GM18868 (cell line): ENCODE measurements at regions not wholly inside any gene's neighbourhood (a gene's known extent, or its start where the extent isn't known, plus 50 kb on each side); places are given as distances from the start of the nearest gene placed in this dataset.

Source experiments
- ATAC-seq: cut with Tn5 transposase; IDR thresholded peaks from one replicate; pipeline ENCODE4 v1.9.1; 2021; ENCODE audit warnings: mild to moderate bottlenecking, moderate library complexity; ENCODE audit not compliant: unreplicated experiment

DNA sequence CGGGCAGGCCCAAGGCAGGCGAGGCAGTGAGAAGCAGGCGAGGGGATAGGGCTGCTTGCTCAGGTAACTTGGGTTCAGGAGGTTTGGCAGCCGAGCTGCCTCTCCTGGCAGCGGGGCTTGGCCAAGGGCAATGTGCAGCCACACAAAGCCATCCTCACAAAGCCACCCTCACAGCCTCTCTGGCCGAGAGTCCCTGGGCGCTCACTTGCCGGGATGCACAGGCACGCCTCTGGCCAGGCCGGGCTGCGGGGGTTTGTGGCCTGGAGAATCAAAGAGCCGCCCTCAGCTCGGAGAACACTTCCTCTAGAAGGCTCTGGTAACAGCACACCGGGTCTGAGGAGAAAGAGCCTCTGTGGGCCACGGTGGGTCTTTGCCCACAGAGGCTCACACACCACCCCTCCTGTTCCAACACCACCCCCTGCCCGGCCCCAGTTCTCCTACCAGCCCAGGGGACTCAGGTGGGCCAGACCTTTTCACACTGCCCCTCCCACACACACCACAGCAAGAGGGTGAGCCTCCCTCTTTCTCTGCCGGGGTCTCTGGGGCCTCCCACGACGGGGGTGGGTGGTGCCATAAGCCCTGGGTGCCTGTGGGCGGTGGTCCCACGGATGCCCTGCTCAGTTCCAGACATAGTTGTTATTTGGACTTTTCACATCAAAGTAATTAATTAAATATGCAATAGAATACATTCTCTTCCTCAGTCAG is 186.9 kb downstream of the ZFP36L2 start:
- no peak for ATAC-seq

- no peak for ATAC-seq
Measured at GRCh38 chr2:43038696-43039094, 187.7 kb downstream of the ZFP36L2 start.

- no peak for ATAC-seq
Measured at GRCh38 chr2:43038034-43038695, 188.2 kb downstream of the ZFP36L2 start.

GRCh38 chr2:43035922-43036321 is 190.5 kb downstream of the ZFP36L2 start:
- ATAC-seq: no peak

DNA sequence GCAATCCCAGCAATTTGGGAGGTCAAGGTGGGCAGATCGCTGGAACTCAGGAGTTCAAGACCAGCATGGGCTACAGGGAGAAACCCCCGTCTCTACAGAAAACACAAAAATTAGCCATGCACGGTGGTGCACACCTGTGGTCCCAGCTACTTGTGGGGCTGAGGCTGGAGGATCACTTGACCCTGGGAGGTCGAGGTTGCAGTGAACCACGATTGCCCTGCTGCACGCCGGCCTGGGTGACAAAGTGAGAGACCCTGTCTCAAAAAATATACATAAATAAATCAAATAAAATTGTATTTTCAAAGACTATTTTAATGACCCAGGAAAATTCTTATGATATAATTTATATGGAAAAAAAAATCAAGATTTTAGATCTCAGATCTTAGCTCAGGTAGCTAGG is 191.5 kb downstream of the ZFP36L2 start:
- no peak for ATAC-seq

DNA sequence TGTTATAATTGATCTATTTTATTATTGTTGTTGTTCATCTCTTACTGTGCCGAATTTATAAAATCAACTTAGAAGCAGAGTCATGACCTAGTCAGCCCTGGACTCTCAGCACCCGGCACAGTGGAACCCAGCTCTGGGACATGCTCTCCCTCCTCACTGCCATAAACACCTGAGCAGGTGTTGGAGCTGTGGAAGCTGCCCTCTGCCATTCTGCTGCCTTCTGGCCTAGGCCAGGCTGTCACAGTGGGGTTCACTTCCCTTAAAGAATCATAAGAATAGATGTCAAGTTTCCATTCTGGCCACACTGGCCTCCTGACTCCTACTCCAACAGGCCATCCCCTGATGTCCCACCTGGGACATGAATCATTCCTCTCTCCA is 192.2 kb downstream of the ZFP36L2 start:
- ATAC-seq: no peak

DNA sequence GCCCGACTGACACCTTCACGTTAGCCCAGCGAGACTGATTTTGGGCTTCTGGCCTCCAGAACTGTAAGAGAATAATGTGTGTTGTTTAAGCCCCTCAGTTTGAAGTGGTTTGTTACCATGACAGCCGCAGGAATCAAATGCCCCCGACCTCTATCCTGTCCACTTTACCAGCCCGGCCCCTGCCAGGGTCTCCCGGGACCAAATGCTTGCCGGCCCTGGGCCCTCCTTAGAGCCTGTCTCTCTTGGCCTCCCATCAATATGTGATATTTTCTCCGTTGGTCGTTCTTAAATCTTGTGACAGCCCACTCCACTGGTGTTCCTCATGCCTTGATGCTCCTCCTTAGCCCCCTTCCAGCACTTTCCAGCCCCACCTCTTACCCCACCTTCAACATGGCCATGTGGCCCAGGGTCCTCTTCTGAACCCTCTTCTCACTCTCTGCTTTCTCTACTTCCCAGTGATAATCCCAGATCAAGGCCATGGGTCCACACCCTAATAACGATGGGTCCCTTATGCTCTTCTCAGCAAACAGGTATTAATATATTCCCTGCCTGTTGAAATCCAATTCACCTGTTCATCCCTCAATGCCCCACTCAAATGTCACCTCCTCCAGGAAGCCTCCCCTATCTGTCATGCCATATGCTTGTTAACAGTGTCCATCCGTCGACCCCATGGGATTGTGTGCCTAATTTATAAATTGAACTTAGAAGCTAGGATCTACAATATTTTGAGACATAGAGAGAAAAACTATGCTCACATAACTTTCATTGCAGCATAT is 192.8 kb downstream of the ZFP36L2 start:
- ATAC-seq: no peak

GRCh38 chr2:43033016-43033270 is 193.5 kb downstream of the ZFP36L2 start:
- ATAC-seq: no peak

- no peak for ATAC-seq
Measured at GRCh38 chr2:43032213-43033015, 194.0 kb downstream of the ZFP36L2 start.

GRCh38 chr2:43031471-43032212 is 194.8 kb downstream of the ZFP36L2 start:
- ATAC-seq: no peak

GRCh38 chr2:43030551-43031307 is 195.7 kb downstream of the ZFP36L2 start:
- ATAC-seq: no peak

- no peak for ATAC-seq
Measured at GRCh38 chr2:43029186-43029585, 197.2 kb downstream of the ZFP36L2 start.

- ATAC-seq: no peak
Measured at GRCh38 chr2:43028188-43028587, 198.2 kb downstream of the ZFP36L2 start.

DNA sequence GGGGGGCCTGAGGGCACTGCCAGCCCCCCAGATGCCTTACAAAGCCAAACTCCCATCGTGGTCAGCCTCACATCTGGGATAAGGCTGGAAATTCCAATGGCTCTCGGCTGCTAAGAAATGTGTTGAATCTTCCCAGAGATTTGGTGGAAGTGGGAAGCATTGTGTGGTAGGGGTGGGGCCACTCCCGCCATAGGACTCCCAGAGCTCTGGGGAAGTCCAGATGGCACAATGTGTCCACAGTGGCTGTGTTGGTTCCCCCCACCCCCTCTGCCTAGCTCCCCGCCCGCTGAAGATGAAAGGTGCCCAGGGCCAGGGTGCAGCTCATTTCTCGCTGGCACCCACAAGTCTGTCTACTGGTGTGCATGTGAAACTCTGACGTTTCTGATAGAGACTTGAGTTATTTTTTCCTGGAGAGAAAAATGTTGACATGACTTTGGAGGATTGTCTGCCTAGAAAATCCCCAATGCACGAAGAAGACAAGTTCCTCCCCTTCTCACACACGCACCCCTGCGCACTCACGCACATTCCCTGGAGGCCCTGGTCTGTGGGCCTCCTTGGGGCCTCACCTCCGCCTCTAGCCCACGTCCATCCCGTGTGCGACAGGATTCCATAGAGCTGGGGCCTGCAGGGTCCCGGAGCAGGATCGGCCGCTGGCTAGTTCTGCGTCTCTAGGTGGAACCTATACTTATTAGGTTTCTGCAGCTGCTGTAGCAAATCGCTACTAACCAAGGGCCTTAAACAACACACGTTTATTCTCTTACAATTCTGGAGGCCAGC is 199.1 kb downstream of the ZFP36L2 start:
- ATAC-seq: no peak

- ATAC-seq: no peak
Measured at GRCh38 chr2:43026426-43027096, 199.8 kb downstream of the ZFP36L2 start.

DNA sequence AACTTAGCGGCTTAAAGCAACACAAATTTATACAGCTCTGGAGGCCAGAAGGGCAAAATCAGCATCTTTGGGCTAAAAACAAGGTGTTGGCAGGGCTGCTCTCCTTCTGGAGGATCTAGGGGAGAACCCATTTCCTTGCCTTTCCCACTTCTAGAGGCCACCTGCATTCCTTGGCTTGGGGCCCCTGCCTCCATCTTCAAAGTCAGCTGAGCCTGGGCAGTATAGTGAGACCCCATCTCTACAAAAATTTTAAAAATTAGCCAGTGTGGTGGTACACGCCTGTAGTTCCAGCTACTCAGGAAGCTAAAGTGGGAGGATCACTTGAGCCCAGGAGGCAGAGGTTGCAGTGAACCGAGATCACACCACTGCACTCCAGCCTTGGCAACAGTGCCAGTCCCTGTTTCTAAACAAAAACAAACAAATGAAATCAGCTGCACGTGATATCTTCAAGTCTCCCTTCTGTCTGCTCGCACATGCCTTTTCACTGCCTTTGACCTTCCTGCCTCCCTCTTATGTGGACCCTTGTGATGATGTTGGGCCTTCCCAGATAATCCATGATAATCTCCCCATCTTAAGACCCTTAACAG is 200.6 kb downstream of the ZFP36L2 start:
- ATAC-seq: no peak

- no peak for ATAC-seq
Measured at GRCh38 chr2:43024515-43025011, 201.8 kb downstream of the ZFP36L2 start.
